ENCODE measurements at regions not wholly inside any gene's neighbourhood (a gene's known extent, or its start where the extent isn't known, plus 50 kb on each side); places are given as distances from the start of the nearest gene placed in this dataset.

DNA sequence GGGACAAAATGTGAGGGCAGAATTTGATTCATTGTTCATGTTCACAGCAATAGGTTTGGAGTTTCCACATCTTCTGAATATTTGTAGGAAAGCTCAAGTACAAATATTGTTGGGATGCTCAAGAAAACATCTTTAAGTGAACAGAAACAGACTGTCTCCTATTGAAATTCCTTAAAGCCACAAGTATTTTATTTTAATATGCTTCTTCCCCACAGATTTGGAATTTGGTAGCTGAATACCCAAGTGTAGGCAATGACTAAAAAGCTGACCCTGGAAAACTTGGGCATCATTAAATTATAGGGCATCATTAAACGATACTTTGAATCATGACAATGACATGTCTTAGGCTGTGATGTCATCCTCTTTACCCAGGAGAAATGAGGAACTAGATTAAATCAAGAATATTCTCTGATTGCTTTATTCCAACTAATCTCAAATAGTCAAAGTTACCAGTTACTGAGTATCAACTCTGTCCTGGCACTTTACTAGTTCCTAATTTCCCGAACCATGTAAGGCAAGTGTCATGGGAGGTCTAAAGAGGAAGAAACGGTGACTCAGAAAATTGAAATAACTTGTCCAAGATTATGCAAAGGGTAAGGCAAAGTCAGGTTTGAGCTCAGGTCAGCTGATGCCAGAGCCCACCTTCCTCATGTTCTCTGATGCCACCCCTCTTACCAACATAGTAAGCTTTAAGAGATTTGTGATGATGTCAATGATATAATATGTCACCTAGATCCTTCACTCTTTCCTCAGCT, 223.1 kb upstream of the LEF1 start:
- Mint-ChIP-seq H3K27me3 (ENCODE audit: unreplicated experiment) (no peaks in the 10 kb centered on the region), H3K9me3 (ENCODE audit: unreplicated experiment) (no peaks in the 10 kb centered on the region), H3K4me3 (ENCODE audit: unreplicated experiment) (no peak overlapping the region), H3K36me3 (ENCODE audit: low read depth, unreplicated experiment) (no peaks in the 10 kb centered on the region), H3K4me1 (ENCODE audit: unreplicated experiment) (no peaks in the 10 kb centered on the region), H3K27ac (ENCODE audit: unreplicated experiment) (no peak overlapping the region)
- no peak for DNase-seq (ENCODE audit: low spot score)
- TF ChIP-seq, protein P1, sequence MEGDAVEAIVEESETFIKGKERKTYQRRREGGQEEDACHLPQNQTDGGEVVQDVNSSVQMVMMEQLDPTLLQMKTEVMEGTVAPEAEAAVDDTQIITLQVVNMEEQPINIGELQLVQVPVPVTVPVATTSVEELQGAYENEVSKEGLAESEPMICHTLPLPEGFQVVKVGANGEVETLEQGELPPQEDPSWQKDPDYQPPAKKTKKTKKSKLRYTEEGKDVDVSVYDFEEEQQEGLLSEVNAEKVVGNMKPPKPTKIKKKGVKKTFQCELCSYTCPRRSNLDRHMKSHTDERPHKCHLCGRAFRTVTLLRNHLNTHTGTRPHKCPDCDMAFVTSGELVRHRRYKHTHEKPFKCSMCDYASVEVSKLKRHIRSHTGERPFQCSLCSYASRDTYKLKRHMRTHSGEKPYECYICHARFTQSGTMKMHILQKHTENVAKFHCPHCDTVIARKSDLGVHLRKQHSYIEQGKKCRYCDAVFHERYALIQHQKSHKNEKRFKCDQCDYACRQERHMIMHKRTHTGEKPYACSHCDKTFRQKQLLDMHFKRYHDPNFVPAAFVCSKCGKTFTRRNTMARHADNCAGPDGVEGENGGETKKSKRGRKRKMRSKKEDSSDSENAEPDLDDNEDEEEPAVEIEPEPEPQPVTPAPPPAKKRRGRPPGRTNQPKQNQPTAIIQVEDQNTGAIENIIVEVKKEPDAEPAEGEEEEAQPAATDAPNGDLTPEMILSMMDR (IDR thresholded peaks at IDR 0.05; ENCODE audit: unreplicated experiment) = no peak

DNA sequence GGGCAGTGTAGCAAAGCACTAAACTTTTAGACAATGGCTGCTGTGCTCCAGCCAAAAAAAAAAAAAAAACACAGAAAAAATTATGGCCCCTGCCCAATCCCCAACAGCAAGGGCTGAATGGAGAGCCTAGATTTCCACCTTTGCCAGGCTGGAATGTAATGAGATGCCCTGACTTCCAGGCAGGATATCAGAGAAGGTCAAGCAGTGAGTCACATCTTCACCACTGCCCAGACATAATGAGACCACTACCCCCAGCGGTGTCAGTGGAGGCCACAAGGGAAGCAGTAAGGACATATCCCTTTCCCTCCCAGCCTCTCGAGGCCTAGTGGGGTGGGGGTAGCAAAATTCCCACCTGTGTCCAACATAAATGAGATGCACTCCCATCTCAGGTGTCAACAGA, 216.3 kb upstream of the LEF1 start:
- no peaks in the 10 kb centered on the region for H3K9me3 Mint-ChIP-seq (ENCODE audit: unreplicated experiment)
- no peak overlapping the region for H3K27ac Mint-ChIP-seq (ENCODE audit: unreplicated experiment)
- no peak for DNase-seq (ENCODE audit: low spot score)
- H3K36me3 Mint-ChIP-seq (ENCODE audit: low read depth, unreplicated experiment) = no peaks in the 10 kb centered on the region
- TF ChIP-seq, protein P1 (IDR thresholded peaks at IDR 0.05; ENCODE audit: unreplicated experiment) = no peak
- H3K27me3 Mint-ChIP-seq (ENCODE audit: unreplicated experiment) = no peaks in the 10 kb centered on the region
- no peak overlapping the region for H3K4me3 Mint-ChIP-seq (ENCODE audit: unreplicated experiment)
- H3K4me1 Mint-ChIP-seq (ENCODE audit: unreplicated experiment) = no peaks in the 10 kb centered on the region

DNA sequence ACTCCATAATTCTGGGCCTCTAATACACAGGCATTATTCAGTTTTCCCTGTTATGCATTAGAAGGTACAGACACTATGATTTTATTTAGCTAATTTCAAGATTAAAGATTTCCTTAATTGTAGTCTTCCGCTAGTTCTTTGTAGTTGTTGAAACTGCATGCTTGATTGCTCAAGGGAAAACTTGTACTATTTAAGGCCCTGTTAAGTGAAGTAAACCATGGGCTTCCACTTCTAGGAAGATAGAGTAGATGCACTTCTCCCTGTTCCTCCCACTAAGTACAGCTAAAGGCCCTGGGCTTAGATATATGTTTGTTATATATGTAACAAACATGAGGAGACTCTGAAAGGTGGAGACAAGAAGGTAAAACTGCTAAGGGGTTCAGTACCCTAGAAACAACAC, 215.8 kb upstream of the LEF1 start:
- Mint-ChIP-seq H3K27ac (ENCODE audit: unreplicated experiment) (no peak overlapping the region), H3K9me3 (ENCODE audit: unreplicated experiment) (no peaks in the 10 kb centered on the region), H3K4me1 (ENCODE audit: unreplicated experiment) (no peaks in the 10 kb centered on the region), H3K36me3 (ENCODE audit: low read depth, unreplicated experiment) (no peaks in the 10 kb centered on the region), H3K27me3 (ENCODE audit: unreplicated experiment) (no peaks in the 10 kb centered on the region), H3K4me3 (ENCODE audit: unreplicated experiment) (no peak overlapping the region)
- DNase-seq (ENCODE audit: low spot score) = no peak
- TF ChIP-seq, protein P1 (IDR thresholded peaks at IDR 0.05; ENCODE audit: unreplicated experiment) = no peak

GRCh38 chr4:108383157-108383556, 214.4 kb upstream of the LEF1 start:
- no peaks in the 10 kb centered on the region for H3K27me3 Mint-ChIP-seq (ENCODE audit: unreplicated experiment)
- no peaks in the 10 kb centered on the region for H3K4me1 Mint-ChIP-seq (ENCODE audit: unreplicated experiment)
- no peaks in the 10 kb centered on the region for H3K9me3 Mint-ChIP-seq (ENCODE audit: unreplicated experiment)
- TF ChIP-seq, protein P1 (IDR thresholded peaks at IDR 0.05; ENCODE audit: unreplicated experiment) = no peak
- no peak overlapping the region for H3K27ac Mint-ChIP-seq (ENCODE audit: unreplicated experiment)
- DNase-seq (ENCODE audit: low spot score) = no peak
- no peaks in the 10 kb centered on the region for H3K36me3 Mint-ChIP-seq (ENCODE audit: low read depth, unreplicated experiment)
- no peak overlapping the region for H3K4me3 Mint-ChIP-seq (ENCODE audit: unreplicated experiment)

GRCh38 chr4:108382751-108383150, 214.0 kb upstream of the LEF1 start:
- no peaks in the 10 kb centered on the region for H3K4me1 Mint-ChIP-seq (ENCODE audit: unreplicated experiment)
- no peaks in the 10 kb centered on the region for H3K36me3 Mint-ChIP-seq (ENCODE audit: low read depth, unreplicated experiment)
- H3K27me3 Mint-ChIP-seq (ENCODE audit: unreplicated experiment) = no peaks in the 10 kb centered on the region
- H3K4me3 Mint-ChIP-seq (ENCODE audit: unreplicated experiment) = no peak overlapping the region
- TF ChIP-seq, protein P1 (IDR thresholded peaks at IDR 0.05; ENCODE audit: unreplicated experiment) = no peak
- no peak for DNase-seq (ENCODE audit: low spot score)
- H3K27ac Mint-ChIP-seq (ENCODE audit: unreplicated experiment) = no peak overlapping the region
- no peaks in the 10 kb centered on the region for H3K9me3 Mint-ChIP-seq (ENCODE audit: unreplicated experiment)
